HEK293T (cell line): ENCODE measurements at regions not wholly inside any gene's neighbourhood (a gene's known extent, or its start where the extent isn't known, plus 50 kb on each side); places are given as distances from the start of the nearest gene placed in this dataset.

Source experiments
- CTCF ChIA-PET: fragments of 350-600 bp; formaldehyde crosslinking; extraction: SDS; loops from one replicate; lab custom pipeline; 2021; ENCODE audit warnings: antibody characterized with exemption, inconsistent platforms; lab: Yijun Ruan, JAX
- POLR2A ChIA-PET: fragments of 350-600 bp; formaldehyde crosslinking; extraction: SDS; loops from one replicate; lab custom pipeline; 2020; ENCODE audit warnings: antibody characterized with exemption, inconsistent platforms; lab: Yijun Ruan, JAX
- DNase-seq: peaks from one replicate; pipeline ENCODE4 v3.0.0; 2012; ENCODE audit warnings: mixed read lengths; ENCODE audit errors: extremely low spot score
- ARNT ChIP-seq: fragments of 450-650 bp; IDR thresholded peaks from 2 replicates; pipeline ENCODE4 v1.6.1; 2017; ENCODE audit warnings: mild to moderate bottlenecking
- BHLHE40 ChIP-seq: fragments of 450-650 bp; IDR thresholded peaks from 2 replicates; pipeline ENCODE4 v1.6.1; 2016; ENCODE audit warnings: mild to moderate bottlenecking, moderate library complexity, borderline replicate concordance
- CTBP1 ChIP-seq: fragments of 450-650 bp; IDR thresholded peaks from 2 replicates; pipeline ENCODE4 v1.6.1; 2016; ENCODE audit warnings: borderline replicate concordance
- ELF4 ChIP-seq: fragments of 450-650 bp; IDR thresholded peaks from 2 replicates; pipeline ENCODE4 v1.6.1; 2017; ENCODE audit warnings: antibody characterized with exemption
- FOXA1 ChIP-seq: fragments of 450-650 bp; IDR thresholded peaks from 2 replicates; pipeline ENCODE4 v1.6.1; 2016; ENCODE audit warnings: mild to moderate bottlenecking
- FOXK2 ChIP-seq: fragments of 450-650 bp; IDR thresholded peaks from 2 replicates; pipeline ENCODE4 v1.6.1; 2016; ENCODE audit warnings: mild to moderate bottlenecking
- FOXM1 ChIP-seq: fragments of 450-650 bp; IDR thresholded peaks from 2 replicates; pipeline ENCODE4 v1.6.1; 2017; ENCODE audit warnings: mild to moderate bottlenecking, borderline replicate concordance
- HDGF ChIP-seq: fragments of 450-650 bp; IDR thresholded peaks from 2 replicates; pipeline ENCODE4 v1.6.1; 2017; ENCODE audit warnings: antibody characterized with exemption, borderline replicate concordance
- L3MBTL2 ChIP-seq: fragments of 450-650 bp; conservative IDR thresholded peaks from 2 replicates; pipeline ENCODE4 v1.6.1; 2016; ENCODE audit warnings: mild to moderate bottlenecking
- LEF1 ChIP-seq: fragments of 450-650 bp; IDR thresholded peaks from 2 replicates; pipeline ENCODE4 v1.6.1; 2017; ENCODE audit warnings: mild to moderate bottlenecking, borderline replicate concordance
- NFRKB ChIP-seq: fragments of 450-650 bp; IDR thresholded peaks from 2 replicates; pipeline ENCODE4 v1.6.1; 2016; ENCODE audit warnings: mild to moderate bottlenecking, moderate library complexity
- PKNOX1 ChIP-seq: fragments of 450-650 bp; IDR thresholded peaks from 2 replicates; pipeline ENCODE4 v1.6.1; 2016
- SP1 ChIP-seq: fragments of 450-650 bp; IDR thresholded peaks from 2 replicates; pipeline ENCODE4 v1.6.1; 2017
- SUZ12 ChIP-seq: fragments of 450-650 bp; IDR thresholded peaks from 2 replicates; pipeline ENCODE4 v1.6.1; 2016; ENCODE audit warnings: mild to moderate bottlenecking
- TARDBP ChIP-seq: fragments of 450-650 bp; IDR thresholded peaks from 2 replicates; pipeline ENCODE4 v1.6.1; 2016
- ZNF384 ChIP-seq: fragments of 450-650 bp; IDR thresholded peaks from 2 replicates; pipeline ENCODE4 v1.6.1; 2016

- no peak for DNase-seq
These were observed 1036.3 kb downstream of the TBL1XR1 start for GRCh38 chr3:176160997-176161396.

GRCh38 chr3:176159796-176160195 is 1037.5 kb downstream of the TBL1XR1 start:
- DNase-seq, result no peak
- ChIA-PET CTCF (no interaction called here), POLR2A (no interaction called here)
- TF ChIP-seq ELF4 (no peak), PKNOX1 (no peak), NFRKB (no peak), SUZ12 (no peak), BHLHE40 (no peak), SP1 (no peak), ZNF384 (no peak), TARDBP (no peak), FOXA1 (no peak), HDGF (no peak), CTBP1 (no peak), ARNT (no peak), FOXK2 (no peak), LEF1 (no peak), FOXM1 (no peak), L3MBTL2 (no peak)

More at GRCh38 chr3:176160997-176161396, 1036.3 kb downstream of the TBL1XR1 start:
- POLR2A ChIA-PET, result no interaction called here
- CTCF ChIA-PET, result no interaction called here
- no peak for TF ChIP-seq NFRKB
- TF ChIP-seq HDGF, result no peak
- TF ChIP-seq TARDBP, result no peak
- no peak for TF ChIP-seq SP1

GRCh38 chr3:176155012-176155411 is 1042.3 kb downstream of the TBL1XR1 start:
- POLR2A ChIA-PET, result no interaction called here
- CTCF ChIA-PET, result no interaction called here

GRCh38 chr3:176149567-176149966 is 1047.7 kb downstream of the TBL1XR1 start:
- TF ChIP-seq L3MBTL2 (no peak), FOXM1 (no peak), NFRKB (no peak), FOXA1 (no peak), HDGF (no peak), ZNF384 (no peak), SP1 (no peak)
- ChIA-PET POLR2A (no interaction called here), CTCF (no interaction called here)
- no peak for DNase-seq

More at GRCh38 chr3:176155012-176155411, 1042.3 kb downstream of the TBL1XR1 start:
- DNase-seq, result no peak
- TF ChIP-seq PKNOX1, result no peak
- no peak for TF ChIP-seq NFRKB
- no peak for TF ChIP-seq CTBP1
- TF ChIP-seq SP1, result no peak
- TF ChIP-seq FOXA1, result no peak
- TF ChIP-seq ELF4, result no peak
- no peak for TF ChIP-seq LEF1
- TF ChIP-seq TARDBP, result no peak
- TF ChIP-seq BHLHE40, result no peak
- TF ChIP-seq FOXK2, result no peak
- TF ChIP-seq SUZ12, result no peak
- TF ChIP-seq ARNT, result no peak
- no peak for TF ChIP-seq HDGF
- no peak for TF ChIP-seq ZNF384
- no peak for TF ChIP-seq FOXM1
- TF ChIP-seq L3MBTL2, result no peak

- POLR2A ChIA-PET, result no interaction called here
- no peak for DNase-seq
- no peak for TF ChIP-seq SUZ12
- TF ChIP-seq BHLHE40, result no peak
- no peak for TF ChIP-seq TARDBP
- TF ChIP-seq ARNT, result no peak
- TF ChIP-seq HDGF, result no peak
- TF ChIP-seq FOXM1, result no peak
- TF ChIP-seq ZNF384, result no peak
- TF ChIP-seq CTBP1, result no peak
- TF ChIP-seq NFRKB, result no peak
- TF ChIP-seq L3MBTL2, result no peak
- no peak for TF ChIP-seq ELF4
- CTCF ChIA-PET, result no interaction called here
These were observed 1050.0 kb downstream of the TBL1XR1 start for GRCh38 chr3:176147251-176147650.

GRCh38 chr3:176141837-176142236 is 1055.4 kb downstream of the TBL1XR1 start:
- no peak for TF ChIP-seq ELF4
- no peak for TF ChIP-seq BHLHE40
- TF ChIP-seq CTBP1, result no peak
- TF ChIP-seq SP1, result no peak
- TF ChIP-seq ZNF384, result no peak
- TF ChIP-seq FOXM1, result no peak
- no peak for TF ChIP-seq LEF1
- no peak for TF ChIP-seq SUZ12
- ChIA-PET CTCF (no interaction called here), POLR2A (interaction anchor here (0.5 kb wide), 1 partner anchor 9 kb away, joined by 4 read pairs; no protein-coding TSS in a partner anchor)
- DNase-seq, result no peak

- ChIA-PET POLR2A (no interaction called here), CTCF (no interaction called here)
- TF ChIP-seq LEF1, result no peak
- no peak for TF ChIP-seq FOXA1
- TF ChIP-seq PKNOX1, result peak; percentile 22; the same call in 1 of the 2 replicates
- DNase-seq, result no peak
These were observed 1076.8 kb downstream of the TBL1XR1 start for GRCh38 chr3:176120507-176120906.
